Loucy (cell line): ENCODE measurements at regions not wholly inside any gene's neighbourhood (a gene's known extent, or its start where the extent isn't known, plus 50 kb on each side); places are given as distances from the start of the nearest gene placed in this dataset.

Experiments used
- CTCF ChIP-seq: fragments of 200-600 bp; sonication (generic); conservative IDR thresholded peaks from 2 replicates; pipeline ENCODE4 v1.5.1; 2014; ENCODE audit warnings: mild to moderate bottlenecking, antibody characterized with exemption, low read length
- EZH2phosphoT487 ChIP-seq: fragments of 200-600 bp; IDR thresholded peaks from 2 replicates; pipeline ENCODE4 v1.6.1; 2018; ENCODE audit warnings: antibody characterized with exemption, mild to moderate bottlenecking, moderate library complexity, borderline replicate concordance

DNA sequence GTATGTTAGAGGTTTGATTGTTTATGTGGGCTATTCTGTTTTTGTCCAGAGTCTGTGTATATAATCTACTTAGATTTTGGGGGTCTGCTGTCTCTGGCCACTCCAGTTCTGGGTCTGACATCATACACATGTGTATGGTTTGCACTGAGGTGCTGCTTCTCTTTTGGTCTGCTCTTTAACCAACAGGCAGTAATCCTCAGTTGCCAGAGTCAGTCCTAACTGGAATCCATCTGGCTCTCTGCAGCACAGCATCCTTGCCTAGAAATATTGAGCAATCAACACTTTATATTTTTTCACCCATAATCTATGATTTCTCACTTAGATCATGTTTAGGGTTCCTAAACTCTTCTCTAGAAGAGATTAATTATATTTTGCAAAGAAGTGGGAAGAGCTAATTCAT, 98.3 kb upstream of the SFRP2 start:
- no peak for TF ChIP-seq CTCF
- TF ChIP-seq EZH2phosphoT487, result no peak
